Epidermal melanocyte (primary cell): ENCODE measurements at regions not wholly inside any gene's neighbourhood (a gene's known extent, or its start where the extent isn't known, plus 50 kb on each side); places are given as distances from the start of the nearest gene placed in this dataset.

Experiments used
- DNase-seq: peaks from one replicate; pipeline ENCODE4 v3.0.0; 2011; ENCODE audit warnings: low spot score; ENCODE audit not compliant: insufficient read length

DNA sequence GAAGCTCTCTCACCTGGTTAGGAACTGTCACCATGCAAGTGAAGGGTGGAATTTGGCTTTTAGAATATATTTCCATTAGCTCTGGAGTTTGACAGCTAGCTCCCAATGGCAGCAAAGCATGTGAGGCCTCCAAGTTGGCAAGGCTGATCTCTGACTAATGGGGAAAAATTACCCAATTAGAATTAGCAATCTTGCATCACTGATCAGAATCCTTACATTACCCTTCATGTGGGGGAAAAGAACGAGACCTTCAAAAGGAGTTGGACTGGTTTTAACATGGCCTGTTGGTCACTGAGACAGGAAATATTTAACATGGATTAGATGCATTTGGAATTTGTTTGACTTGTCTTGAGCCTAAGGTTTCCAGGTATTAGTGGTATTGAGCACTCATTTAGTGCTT, 192.3 kb upstream of the GDNF start:
- no peak for DNase-seq

- DNase-seq = no peak
These were observed 191.5 kb upstream of the GDNF start for GRCh38 chr5:38031304-38031703.

- no peak for DNase-seq
These were observed 189.7 kb upstream of the GDNF start for GRCh38 chr5:38029397-38030065.

DNA sequence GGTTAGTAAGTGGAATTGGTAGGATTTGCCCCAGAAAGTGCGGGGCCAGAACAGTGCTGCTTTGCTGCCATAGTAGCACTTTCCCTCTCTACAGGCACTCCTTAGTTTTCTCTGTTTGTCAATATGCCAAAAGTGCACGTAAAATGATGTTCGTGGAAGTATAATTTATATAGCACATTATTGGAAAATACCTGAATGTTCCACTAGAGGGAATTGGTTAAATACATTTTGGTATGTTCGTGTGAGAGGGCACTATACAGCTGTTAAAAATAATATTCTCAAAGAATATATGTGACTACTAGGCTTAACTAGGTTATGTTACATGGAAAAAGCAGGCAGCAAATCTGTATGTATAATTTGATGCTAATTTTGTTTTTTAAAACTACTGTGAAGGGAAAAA, 184.0 kb upstream of the GDNF start:
- DNase-seq = no peak

DNA sequence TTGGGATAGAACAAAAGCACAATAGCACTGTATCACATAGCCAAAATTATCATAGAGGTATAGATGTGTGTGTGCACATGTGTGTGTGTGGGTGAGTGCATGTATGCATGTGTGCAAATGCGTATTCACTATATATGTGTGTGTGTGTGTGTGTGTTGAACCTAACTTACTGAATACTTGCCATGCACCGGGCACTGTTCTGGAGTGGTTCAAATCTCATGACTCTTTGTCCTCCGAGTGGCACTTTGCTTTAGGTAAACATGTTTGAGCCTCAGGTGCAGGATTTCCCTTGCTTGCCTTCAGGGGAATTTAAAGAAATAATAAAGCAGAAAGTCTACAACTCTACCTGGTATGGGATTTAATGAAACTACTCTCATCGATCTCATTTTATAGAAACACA, 183.5 kb upstream of the GDNF start:
- no peak for DNase-seq

DNA sequence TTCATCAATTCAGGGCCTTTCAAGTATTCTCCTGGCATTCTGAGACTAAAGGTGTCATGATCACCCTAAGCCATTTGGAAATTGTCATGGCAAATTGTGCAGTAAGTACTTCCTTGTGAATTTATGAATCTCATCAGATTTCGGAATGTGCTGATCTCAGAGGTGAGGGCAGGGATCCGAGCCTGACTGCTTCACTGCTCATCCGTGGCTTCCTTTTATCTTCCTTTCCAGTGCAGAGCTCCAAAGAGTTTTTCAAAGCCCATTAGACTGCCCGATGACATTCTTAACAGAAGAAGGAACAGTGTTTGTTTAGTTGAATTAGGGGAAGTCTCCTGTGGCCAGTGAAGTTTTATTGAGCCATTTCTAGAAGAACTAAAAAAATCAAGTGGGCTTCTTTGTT, 182.8 kb upstream of the GDNF start:
- DNase-seq = no peak

DNA sequence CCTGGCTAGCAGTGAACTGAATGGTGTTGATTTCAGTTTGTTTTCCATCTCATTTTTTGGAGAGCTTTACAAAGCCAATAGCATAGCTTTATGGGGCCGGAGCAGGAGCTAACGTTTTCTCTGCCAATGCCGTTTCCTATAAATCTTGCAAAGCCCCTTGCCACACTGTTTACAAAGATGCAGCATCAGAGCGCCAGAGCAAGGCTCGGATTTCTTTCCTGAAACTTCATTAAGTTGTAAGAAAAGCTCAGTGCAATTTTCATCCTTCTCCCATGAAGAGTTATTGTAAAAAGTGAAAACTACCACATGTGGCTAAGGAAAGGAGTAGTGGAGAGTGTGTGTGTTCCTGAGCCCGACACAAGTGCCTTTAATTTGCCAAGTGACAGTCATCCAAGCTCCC, 178.2 kb upstream of the GDNF start:
- DNase-seq = no peak

DNA sequence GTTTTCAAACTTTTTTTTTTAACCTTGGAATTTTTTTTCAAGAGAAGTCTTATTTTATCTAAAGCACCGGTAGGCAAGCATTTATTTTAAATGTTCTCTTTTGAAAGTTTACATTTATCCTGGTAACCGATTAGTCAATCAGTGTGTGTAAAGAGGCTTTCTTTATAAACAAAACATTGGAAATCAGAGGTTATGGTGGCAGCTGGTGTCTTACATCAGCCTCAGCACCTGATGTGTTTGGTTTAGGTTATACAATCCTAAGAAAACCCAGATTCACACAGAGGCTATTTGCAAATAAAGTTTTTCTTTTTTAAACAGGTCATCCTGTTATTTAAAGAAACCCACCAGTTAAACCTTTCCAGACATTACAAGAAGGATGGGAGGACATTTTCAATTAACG, 173.3 kb upstream of the GDNF start:
- no peak for DNase-seq

GRCh38 chr5:38011668-38012188, 171.9 kb upstream of the GDNF start:
- DNase-seq = no peak

GRCh38 chr5:38009749-38010358, 170.0 kb upstream of the GDNF start:
- no peak for DNase-seq

- no peak for DNase-seq
These were observed 168.4 kb upstream of the GDNF start for GRCh38 chr5:38008198-38008597.

DNA sequence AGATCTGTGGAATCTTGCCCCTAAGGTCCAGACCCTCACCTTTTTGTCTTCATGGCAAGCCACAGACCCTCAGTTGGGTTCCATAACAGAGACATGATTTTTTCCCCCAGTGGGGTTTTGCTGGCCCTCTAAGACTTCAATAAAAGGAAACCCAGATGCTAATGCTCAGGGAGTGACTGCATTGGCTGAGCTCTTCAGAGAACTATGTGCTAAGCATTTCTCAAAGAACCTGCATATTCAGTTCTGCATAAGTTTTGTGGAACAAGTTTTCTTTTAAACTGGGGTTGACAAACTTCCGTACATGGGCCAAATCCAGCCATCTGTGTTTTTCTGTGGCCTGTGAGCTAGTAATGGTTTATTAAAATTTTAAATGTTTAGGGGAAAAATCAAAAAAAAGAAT, 159.8 kb upstream of the GDNF start:
- DNase-seq = no peak

GRCh38 chr5:37996918-37997317, 157.1 kb upstream of the GDNF start:
- no peak for DNase-seq

GRCh38 chr5:37994729-37995128, 154.9 kb upstream of the GDNF start:
- no peak for DNase-seq

DNA sequence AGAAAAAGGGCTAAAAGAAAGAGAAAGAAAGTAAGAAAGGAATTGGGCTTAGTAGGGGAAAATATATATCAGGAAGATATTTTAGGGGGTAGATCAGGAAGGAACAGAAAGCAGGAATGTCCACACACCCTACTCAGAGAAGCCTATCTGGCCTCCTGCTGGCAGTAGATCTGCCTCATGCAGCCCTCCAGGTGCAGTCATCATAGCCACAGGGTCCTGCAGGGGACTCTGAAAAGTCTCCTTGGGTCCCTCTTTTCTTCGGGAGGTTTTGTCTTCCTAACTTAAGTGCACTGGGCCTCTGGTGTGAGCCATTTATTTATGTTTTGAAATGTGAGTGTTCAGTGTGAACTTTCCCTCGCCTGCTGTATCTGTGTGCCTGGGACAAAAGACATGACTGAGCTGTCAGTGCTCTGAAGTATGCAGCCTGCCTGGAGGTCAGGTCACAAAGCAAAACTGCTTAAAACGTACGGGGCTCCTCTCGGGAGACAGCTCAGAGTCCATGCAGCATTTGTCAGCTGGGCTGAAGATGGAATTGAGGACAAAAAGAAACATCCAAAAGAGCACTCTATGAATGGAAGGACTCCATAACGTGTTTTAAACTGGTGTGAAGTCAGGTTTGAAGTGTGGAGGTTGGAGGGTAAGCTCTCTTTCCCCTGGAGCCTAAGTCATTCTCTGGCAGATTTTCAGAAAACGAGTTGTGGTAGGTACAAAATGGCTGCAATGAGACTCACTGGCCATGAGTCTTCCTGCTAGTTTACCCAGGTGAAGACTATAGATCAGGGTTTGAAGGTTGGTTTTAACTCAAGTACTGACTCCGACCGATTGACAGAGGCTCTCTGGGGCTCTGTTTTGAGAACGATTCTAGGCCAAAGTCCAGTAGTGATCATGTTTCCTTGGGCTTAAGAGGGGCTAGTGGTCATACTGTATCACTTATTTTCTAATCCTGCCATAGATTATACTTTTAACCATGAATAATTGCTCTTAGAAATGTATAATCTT, 151.8 kb upstream of the GDNF start:
- DNase-seq = no peak

DNA sequence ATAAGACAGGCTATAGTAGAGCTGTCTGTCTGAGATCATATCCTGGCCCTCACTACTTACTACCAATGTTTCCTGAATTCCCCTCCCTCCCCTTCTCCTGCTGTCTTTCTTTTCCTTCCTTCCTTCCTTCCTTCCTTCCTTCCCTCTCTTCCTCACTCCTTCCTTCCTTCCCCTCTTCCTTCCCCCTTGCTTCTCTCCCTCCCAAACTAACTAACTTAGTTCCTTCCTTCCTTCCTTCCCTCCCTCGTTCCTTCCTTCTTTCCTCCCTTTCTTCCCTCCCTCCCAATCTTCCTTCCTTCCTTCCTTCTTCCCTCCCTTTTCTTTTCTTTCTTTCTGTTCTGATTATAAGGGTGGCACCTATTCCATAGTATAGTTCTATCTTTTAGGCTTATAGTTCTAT, 150.0 kb upstream of the GDNF start:
- no peak for DNase-seq

DNA sequence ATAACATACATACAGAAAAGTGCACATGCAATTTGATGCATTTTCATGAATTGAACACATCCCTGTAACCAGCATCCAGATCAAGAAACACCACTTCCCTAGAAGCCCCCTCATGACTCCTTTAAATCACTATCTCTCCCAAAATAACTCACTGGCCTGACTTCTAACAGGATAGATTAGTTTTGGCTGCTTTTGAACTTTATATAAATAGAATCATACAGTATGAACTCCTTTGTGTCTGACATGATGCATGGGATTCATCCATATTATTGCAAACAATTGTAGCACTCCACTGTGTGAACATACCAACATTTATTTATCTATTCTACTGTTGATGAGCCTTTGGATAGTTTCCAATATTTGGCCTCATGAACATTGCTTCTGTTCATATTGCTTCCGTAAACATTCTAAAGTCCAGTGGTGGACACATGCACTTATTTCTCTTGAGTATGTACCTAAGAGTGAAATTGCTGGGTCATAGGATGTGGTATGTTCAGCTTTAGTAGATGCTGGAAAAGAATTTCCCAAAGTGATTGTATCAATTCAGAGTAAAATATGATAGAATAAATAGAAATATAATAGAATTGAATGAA, 148.7 kb upstream of the GDNF start:
- DNase-seq = no peak

DNA sequence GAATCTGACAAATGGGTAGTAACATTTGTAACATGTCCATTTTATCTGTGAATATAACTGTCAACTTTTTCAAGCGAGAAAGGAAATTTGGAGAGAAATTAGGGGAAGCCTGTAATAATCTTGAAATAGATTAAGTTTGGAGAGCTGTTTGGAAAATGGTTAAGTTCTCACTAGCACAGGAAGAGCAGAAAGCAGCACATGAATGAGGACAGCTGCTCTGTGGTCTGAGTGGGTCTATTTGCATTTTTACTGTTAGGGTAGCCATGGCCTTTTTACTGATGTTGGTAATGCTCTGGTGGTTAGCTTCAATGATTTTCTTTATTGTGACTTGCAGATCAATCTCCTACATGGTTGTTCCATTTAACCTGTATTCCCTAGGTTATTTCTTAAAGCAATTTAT, 144.5 kb upstream of the GDNF start:
- DNase-seq = no peak

DNA sequence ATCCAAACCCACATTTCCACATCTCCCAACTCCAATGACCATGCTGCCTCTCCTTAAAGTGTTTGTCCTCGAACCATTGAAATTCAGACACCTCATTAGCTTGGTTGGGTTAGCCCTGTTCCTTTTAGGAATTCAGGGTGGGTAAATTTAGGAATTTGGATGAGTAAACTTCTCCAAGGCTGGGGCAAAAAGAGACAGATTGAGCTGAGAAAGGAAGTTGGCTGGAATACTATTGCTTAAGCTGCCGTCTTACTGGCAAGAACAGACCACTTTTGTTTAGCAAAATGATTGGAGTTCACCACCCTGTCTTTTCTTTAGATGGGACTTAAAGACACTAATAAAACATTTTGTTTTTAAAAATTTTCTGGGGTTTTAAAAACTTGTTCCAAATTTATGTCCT, 143.6 kb upstream of the GDNF start:
- no peak for DNase-seq

DNA sequence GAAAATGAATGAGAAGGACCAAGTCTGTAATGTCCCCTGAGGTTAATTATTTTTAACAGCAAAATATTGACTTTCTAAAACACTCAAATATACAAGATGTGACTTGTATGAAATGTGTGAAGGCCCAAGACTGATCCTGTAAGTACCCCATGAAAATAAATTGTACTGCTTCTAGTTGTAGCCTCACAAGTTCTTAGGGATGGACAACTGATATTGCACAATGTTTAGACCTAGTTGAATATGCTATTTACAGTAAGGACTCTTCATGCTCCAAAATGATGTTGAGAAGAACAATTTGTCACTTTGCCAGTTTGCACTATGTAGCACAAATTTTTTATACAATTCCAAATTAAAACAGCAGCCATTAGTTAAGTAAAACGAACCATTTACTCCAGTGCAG, 139.7 kb upstream of the GDNF start:
- DNase-seq = no peak

GRCh38 chr5:37975531-37975930, 135.7 kb upstream of the GDNF start:
- no peak for DNase-seq
